ENCODE measurements at regions not wholly inside any gene's neighbourhood (a gene's known extent, or its start where the extent isn't known, plus 50 kb on each side); places are given as distances from the start of the nearest gene placed in this dataset.

DNA sequence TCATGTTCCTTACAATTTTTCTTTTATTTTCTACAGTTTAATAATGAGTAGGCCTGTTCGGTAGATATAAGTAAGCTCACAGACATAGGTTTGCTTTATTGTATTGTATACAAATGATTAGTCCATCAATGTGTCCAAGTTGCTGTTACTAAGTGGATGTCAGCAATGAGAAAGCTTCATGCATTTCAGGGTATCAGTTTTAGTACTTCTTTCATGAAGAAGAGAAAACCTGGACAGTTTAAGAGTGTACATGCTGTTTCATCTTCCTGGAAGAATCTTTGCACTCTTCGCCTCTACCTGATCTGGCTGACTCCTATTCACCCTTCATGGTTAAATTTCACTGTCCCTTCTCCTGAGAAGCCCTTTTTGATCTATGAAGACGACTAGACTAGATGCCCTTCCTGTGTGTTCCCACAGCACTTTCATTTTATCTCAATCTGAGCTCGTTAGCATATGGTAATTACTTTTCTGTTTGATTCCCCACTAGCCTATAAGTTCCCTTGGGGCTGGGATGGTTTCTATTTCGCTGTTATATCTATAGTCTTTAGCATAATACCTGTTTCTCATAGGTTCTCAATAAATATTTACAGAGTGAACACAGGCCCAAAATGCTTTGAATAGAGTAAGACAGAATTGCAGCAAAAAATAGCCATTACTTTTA lies 70.7 kb downstream of the CETN3 start:
- TF ChIP-seq POLR2AphosphoS5 (IDR thresholded peaks at IDR 0.05; ENCODE audit: low read depth, low read length) (no peak), JUN (IDR thresholded peaks at IDR 0.05; ENCODE audit: low read depth, low read length) (no peak), PHF8 (conservative IDR thresholded peaks at IDR 0.05; ENCODE audit: low read depth, low read length) (no peak), POLR2A (IDR thresholded peaks at IDR 0.05; ENCODE audit: control extremely low read depth in 1 of 2, low read depth in 2 of 2, low read length in 2 of 2) (no peak), BACH1 (IDR thresholded peaks at IDR 0.05; ENCODE audit: low read length) (no peak), CHD2 (IDR thresholded peaks at IDR 0.05; ENCODE audit: low read length) (no peak), EZH2 (IDR thresholded peaks at IDR 0.05; ENCODE audit: low read depth, low read length, severe bottlenecking) (no peak), ZNF274 (IDR thresholded peaks at IDR 0.05; ENCODE audit: borderline replicate concordance, extremely low read depth, low read length) (no peak)
- TF ChIP-seq, protein P1, sequence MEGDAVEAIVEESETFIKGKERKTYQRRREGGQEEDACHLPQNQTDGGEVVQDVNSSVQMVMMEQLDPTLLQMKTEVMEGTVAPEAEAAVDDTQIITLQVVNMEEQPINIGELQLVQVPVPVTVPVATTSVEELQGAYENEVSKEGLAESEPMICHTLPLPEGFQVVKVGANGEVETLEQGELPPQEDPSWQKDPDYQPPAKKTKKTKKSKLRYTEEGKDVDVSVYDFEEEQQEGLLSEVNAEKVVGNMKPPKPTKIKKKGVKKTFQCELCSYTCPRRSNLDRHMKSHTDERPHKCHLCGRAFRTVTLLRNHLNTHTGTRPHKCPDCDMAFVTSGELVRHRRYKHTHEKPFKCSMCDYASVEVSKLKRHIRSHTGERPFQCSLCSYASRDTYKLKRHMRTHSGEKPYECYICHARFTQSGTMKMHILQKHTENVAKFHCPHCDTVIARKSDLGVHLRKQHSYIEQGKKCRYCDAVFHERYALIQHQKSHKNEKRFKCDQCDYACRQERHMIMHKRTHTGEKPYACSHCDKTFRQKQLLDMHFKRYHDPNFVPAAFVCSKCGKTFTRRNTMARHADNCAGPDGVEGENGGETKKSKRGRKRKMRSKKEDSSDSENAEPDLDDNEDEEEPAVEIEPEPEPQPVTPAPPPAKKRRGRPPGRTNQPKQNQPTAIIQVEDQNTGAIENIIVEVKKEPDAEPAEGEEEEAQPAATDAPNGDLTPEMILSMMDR (IDR thresholded peaks at IDR 0.05; ENCODE audit: control extremely low read depth in 1 of 3, insufficient read depth in 1 of 3, low read depth in 1 of 3, low read length in 3 of 3): no peak
- TF ChIP-seq, protein P2, sequence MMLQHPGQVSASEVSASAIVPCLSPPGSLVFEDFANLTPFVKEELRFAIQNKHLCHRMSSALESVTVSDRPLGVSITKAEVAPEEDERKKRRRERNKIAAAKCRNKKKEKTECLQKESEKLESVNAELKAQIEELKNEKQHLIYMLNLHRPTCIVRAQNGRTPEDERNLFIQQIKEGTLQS (IDR thresholded peaks at IDR 0.05; ENCODE audit: insufficient read depth, low read depth, low read length): no peak
